GM10248 (cell line): ENCODE measurements at regions not wholly inside any gene's neighbourhood (a gene's known extent, or its start where the extent isn't known, plus 50 kb on each side); places are given as distances from the start of the nearest gene placed in this dataset.

Experiments
- CTCF ChIA-PET: fragments of 300-600 bp; sonication (Branson Sonifier 250); formaldehyde crosslinking; extraction: SDS; loops from one replicate; lab custom pipeline; 2021; ENCODE audit warnings: antibody characterized with exemption; lab: Yijun Ruan, JAX
- POLR2A ChIA-PET: fragments of 350-650 bp; sonication (Branson Sonifier 250); formaldehyde crosslinking; extraction: SDS; loops from one replicate; lab custom pipeline; 2020; ENCODE audit warnings: antibody characterized with exemption; lab: Yijun Ruan, JAX
- DNase-seq: peaks from one replicate; pipeline ENCODE4 v3.0.0; 2012; ENCODE audit errors: extremely low spot score
- TF ChIP-seq, protein P1 (sequence below): IDR thresholded peaks from 2 replicates; pipeline ENCODE4 v1.5.1; 2012; ENCODE audit warnings: mild to moderate bottlenecking, low read depth; ENCODE audit errors: extremely low read depth, missing control alignments, control extremely low read depth

DNA sequence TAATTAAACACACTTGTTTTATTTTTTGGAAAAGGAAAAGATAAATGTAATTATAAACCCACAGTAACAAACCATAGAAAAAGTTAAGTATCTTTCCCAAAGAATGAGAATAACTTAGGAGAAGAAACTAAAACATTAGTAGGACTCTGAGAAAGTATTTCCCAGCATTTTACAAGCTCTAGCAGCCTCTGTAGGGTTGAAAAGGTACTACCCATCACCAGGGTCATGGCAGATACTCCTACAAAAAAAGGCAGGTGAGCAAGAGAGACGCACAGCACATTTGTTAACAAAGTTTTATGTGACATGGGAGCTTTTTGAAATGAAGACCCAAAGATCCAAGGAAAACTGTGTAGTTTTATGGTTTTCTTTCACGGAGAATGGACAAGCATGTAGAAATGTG is 77.7 kb upstream of the FAM169A start:
- ChIA-PET POLR2A (no interaction called here), CTCF (no interaction called here)
- DNase-seq, result no peak
- TF ChIP-seq, protein P1, sequence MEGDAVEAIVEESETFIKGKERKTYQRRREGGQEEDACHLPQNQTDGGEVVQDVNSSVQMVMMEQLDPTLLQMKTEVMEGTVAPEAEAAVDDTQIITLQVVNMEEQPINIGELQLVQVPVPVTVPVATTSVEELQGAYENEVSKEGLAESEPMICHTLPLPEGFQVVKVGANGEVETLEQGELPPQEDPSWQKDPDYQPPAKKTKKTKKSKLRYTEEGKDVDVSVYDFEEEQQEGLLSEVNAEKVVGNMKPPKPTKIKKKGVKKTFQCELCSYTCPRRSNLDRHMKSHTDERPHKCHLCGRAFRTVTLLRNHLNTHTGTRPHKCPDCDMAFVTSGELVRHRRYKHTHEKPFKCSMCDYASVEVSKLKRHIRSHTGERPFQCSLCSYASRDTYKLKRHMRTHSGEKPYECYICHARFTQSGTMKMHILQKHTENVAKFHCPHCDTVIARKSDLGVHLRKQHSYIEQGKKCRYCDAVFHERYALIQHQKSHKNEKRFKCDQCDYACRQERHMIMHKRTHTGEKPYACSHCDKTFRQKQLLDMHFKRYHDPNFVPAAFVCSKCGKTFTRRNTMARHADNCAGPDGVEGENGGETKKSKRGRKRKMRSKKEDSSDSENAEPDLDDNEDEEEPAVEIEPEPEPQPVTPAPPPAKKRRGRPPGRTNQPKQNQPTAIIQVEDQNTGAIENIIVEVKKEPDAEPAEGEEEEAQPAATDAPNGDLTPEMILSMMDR, result no peak

DNA sequence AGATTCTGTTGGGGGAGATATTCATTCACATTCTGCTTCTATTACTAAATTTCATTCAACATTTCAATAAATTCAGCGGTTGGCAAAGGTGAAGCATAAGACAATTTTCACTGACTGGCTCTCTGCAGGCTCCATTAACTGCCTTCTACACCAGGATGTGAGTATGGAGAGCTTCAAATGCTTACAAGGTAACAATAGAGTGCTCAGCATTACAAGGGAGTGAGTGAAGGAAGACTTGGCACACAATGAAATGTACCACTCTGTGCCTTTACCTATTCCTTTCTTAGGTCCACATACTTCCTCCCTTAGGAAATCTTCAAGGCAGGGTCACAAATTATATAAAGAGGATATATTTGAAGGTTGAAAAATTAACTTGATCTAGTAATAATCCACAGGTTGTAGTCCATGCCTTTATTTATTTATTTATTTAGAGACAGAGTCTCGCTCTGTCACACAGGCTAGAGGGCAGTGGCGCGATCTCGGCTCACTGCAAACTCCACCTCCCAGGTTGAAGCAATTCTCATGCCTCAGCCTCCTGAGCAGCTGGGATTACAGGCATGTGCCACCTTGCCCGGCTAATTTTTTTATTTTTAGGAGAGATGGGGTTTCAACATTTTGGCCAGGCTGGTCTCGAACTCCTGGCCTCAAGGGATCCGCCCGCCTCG is 76.6 kb upstream of the FAM169A start:
- TF ChIP-seq, protein P1, result no peak
- POLR2A ChIA-PET, result no interaction called here
- CTCF ChIA-PET, result no interaction called here
- DNase-seq, result no peak

DNA sequence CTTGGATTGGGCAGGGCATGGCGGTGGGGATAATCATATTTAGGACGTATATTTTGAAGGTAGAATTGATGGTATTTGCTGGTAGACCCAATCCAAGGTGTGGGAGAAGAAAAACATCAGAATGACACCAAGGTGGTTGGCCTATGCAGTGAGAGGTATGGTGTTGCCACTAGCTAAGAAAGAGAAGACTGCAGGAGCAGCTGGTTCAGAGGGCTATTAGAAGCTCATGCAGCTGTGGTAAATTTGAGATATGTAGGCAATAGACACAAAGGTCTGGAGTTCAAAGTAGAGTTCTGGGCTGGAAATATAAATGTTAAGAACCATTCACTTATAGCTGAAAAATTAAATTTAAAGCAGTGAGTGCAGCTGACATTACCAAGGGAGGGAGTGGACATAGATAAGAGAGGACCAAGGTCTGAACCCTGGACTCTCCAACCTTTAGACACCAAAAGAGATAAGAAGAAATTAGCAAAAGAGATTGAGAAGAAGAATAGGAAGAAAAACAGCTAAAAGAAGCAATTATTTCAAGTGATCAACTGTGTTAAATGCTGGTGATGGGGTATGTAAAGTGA is 74.7 kb upstream of the FAM169A start:
- ChIA-PET CTCF (interaction anchor here (1.2 kb wide), 1 partner anchor 109 kb away, joined by 3 read pairs; no protein-coding TSS in a partner anchor), POLR2A (no interaction called here)
- no peak for DNase-seq
- TF ChIP-seq, protein P1, result no peak

DNA sequence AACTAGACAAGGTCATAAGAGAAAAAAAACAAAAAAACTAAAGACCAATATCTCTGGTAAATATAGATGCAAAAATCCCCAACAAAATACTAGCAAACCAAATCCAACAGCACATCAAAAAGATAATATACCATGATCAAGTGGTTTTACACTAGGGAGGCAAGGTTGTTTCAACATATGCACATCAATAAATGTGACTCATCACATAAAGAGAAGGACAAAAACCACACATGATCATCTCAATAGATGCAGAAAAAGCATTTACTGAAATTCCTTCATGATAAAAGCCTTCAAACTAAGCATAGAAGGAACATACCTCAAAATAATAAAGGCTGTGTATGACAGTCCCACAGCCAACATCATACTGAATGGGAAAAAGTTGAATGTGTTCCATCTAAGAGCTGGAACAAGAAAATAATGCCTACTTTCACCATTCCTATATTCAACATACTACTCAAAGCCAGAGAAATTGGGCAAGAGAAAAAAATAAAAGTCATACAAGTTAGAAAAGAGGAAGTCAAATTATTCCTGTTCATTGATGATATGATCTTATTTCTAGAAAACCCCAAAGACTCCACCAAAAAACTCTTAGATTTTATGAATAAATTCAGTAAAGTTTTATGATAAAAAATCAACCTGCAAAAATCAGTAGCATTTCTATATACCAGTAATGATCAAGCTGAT is 72.2 kb upstream of the FAM169A start:
- CTCF ChIA-PET, result no interaction called here
- no peak for DNase-seq
- TF ChIP-seq, protein P1, result no peak
- POLR2A ChIA-PET, result no interaction called here

DNA sequence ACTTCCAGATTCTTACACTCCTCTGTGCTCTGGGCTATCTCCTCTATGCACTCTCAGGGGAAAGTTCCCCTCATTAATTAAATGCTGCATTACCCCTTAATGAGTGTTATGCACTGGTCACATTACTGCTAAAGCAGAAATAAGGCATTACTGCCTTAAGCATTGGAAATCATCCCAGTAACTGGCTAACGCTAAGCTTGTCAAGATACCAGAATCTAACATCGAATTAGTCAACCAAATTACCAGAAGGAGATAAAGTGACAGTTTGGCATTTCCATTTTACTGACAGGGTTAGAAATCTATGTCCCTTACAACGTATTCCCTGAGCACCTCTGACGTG is 69.5 kb upstream of the FAM169A start:
- ChIA-PET POLR2A (no interaction called here), CTCF (interaction anchor here (0.7 to 1.4 kb wide), 7 partner anchors 12 to 1944 kb away, joined by 3 to 4 read pairs (median 3); no protein-coding TSS in a partner anchor)
- DNase-seq, result no peak
- TF ChIP-seq, protein P1, result no peak

DNA sequence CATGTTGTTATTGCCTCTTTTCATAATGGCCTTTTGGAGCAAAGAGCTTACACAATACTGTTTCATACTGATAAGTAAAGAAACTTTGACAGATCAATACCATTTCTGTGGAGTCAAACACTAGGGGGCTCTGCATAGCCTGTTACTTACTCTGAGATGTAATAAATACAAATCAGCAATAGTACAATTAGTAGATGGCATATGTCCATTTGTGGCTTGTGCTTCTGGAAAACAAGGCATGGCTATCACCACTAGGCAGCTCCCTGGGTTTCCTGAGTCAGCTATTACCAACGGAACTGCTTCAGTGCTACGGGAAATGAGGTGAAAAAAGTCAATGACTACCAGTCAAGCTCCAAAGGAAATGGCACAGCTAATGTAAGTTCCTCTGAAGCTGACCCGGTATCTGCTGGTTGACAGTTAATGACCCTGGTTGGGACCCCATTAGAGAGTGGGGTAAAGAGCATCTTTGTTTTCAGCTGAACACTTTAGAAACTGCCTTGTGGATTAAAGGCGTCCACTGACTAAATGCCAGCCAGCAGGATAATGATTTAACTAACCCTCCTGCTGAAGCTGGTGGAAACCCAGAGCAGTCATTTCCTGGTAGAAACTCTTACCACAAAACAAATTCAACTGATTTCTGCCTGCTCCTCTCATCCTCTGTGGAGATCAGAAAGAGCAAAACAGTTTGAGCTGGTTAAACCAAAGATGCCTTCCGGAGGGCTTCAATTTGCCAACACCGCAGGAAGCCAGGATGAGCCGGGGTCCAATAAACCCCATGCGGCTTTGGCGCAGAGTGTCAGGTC is 69.0 kb upstream of the FAM169A start:
- no peak for DNase-seq
- POLR2A ChIA-PET, result no interaction called here
- TF ChIP-seq, protein P1, result no peak
- CTCF ChIA-PET, result interaction anchor here (0.7 to 1.4 kb wide), 7 partner anchors 13 to 1944 kb away, joined by 3 to 4 read pairs (median 3); no protein-coding TSS in a partner anchor
